ENCODE measurements at regions not wholly inside any gene's neighbourhood (a gene's known extent, or its start where the extent isn't known, plus 50 kb on each side); places are given as distances from the start of the nearest gene placed in this dataset.

GRCh38 chr2:228321015-228321414 is 139.5 kb upstream of the SPHKAP start:
- DNase-seq (ENCODE audit: low spot score), result no peak

GRCh38 chr2:228318218-228318617 is 136.7 kb upstream of the SPHKAP start:
- DNase-seq (ENCODE audit: low spot score), result peak; percentile 17

DNA sequence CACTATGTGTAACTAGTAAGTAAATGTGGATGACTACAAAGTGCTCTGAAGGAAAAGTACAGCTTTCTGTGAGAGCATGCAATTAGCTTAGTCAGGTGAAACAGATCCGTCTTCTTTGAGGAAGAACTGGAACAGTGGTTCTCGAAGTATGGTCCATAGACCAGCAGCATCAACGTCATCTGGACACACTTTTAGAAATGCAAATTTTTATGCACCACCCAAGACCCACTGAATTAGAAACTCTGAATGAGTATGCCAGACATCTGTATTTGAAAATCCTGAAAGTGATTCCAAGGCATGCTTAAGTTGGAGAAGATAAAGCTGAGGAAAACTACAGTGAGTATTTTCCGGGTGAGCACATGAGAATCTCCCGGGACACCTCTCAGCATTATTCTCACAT is 130.7 kb upstream of the SPHKAP start:
- DNase-seq (ENCODE audit: low spot score), result no peak

- DNase-seq (ENCODE audit: low spot score), result no peak
These were observed 122.5 kb upstream of the SPHKAP start for GRCh38 chr2:228303960-228304359.

DNA sequence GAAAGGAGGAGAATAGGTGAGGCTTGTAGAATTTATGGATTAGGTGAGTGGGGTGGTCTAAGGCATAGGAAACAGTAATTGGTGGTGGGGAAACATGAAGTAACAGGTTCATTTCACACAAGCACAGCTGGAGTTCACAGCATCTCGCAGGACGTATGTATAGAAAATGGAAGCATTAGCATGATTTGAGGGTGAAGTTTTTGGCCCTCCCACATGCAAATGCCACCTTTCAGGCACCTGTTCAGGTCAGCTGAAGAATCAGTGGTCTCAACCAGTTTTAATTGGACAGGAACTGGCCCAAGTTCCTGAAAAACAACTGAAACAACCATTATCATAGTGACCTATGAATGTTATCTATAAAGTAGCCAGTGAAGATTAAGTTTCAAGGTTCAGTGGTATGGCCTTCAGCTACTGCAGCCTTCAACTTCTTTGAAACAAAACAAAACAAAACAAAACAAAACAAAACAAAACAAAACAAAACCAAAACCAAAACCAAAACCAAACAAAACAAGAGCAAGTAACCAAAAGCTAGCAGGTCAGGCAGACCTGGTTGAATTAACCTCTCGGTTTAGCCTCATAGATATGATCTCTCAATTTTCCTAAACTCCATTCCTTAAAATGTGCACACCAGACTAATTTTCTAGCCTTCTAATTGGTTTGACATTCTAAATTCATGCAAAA is 102.1 kb upstream of the SPHKAP start:
- DNase-seq (ENCODE audit: low spot score), result no peak

DNA sequence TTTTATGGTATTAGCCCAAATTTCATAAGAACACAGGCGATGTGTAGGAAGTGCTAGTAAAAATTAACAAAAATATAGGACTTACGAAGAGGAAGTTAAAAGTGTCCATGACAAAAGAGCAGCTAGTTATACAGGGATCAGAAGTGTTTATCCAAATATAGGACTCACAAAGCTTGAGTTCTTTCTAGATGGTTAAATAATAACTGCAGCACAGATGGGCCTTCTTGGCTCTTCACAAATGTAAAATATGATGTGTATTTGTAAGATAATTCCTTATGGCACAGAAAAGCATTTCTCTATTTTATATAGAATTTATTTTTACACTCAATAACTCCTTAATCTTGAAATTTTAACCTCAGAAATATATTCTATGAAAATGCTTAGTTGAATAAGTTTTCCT is 100.9 kb upstream of the SPHKAP start:
- DNase-seq (ENCODE audit: low spot score), result no peak

GRCh38 chr2:228273159-228273558 is 91.7 kb upstream of the SPHKAP start:
- no peak for DNase-seq (ENCODE audit: low spot score)

GRCh38 chr2:228269351-228269750 is 87.9 kb upstream of the SPHKAP start:
- no peak for DNase-seq (ENCODE audit: low spot score)

DNA sequence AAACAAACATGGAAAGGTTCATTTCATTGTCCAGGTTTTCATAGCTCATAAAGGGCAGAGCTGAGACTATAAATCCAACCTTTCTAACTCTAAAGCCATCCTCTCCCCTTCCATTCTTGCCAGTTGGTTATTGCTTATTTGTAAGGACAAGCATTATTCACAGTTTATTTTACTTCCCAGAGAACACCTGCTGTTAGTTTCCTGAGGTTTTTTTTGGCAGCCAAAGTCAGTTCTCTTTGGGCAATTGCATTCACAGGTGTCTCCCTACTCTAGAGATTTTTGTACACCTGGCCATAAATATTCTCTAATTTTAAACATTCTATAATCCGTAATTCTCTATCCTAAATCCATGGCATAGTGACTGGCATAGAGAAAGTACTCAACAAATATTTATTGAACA is 87.3 kb upstream of the SPHKAP start:
- DNase-seq (ENCODE audit: low spot score), result no peak

- no peak for DNase-seq (ENCODE audit: low spot score)
These were observed 86.8 kb upstream of the SPHKAP start for GRCh38 chr2:228268301-228268700.

DNA sequence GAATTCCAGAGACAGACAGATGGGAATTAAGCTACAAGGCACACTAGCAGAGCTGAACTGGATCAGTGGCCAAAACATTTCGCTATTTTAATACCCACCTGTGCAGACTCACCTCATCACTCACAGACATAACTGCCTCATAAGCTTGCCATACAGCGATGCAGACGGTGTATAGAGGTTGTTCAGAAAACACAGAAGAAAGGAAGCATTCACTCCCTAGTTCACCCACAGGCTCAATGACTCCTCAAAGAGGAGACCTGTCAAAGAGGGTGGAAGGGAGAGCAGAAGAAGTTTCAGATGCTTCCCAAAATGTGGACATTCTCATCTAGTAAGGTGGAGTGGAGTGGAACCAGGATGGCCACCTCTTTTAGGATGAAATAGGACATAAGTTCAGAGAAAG is 81.7 kb upstream of the SPHKAP start:
- no peak for DNase-seq (ENCODE audit: low spot score)

DNA sequence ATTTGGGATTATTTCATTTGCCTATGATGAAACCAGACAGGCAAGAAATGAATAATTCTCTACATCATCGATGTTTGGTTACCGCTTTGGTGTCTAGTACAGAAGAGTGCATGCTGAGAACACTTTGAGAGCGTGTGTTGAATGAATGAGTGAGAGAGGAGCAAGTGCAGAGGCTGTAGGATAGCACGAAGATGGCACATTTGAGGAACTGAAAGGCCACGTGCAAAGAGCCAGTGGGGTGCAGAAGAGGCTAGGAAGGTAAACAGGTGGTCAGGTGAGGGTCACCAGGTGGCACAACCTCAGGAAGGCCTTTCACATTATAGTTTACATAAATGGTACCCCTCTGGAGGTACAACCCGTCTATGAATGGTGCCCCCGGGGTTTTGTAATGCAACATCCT is 80.1 kb upstream of the SPHKAP start:
- no peak for DNase-seq (ENCODE audit: low spot score)

DNA sequence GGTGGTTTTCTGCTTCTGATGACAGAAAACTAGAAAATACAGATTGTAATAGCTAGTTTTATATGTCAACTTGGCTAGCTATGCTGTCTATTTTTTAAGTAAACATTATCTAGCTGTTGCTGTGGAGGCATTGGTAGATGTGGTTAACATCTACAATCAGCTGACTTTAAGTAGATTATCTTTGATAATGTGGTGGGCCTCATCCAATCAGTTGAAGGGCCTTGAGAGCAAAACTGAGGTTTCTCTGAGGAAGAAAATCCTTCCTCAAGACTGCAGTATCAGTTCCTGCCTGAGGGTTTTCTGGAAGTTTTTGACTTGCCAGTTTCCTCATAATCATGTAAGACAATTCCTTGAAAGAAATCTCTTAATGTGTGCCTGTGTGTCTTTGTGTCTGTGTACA is 75.9 kb upstream of the SPHKAP start:
- no peak for DNase-seq (ENCODE audit: low spot score)

DNA sequence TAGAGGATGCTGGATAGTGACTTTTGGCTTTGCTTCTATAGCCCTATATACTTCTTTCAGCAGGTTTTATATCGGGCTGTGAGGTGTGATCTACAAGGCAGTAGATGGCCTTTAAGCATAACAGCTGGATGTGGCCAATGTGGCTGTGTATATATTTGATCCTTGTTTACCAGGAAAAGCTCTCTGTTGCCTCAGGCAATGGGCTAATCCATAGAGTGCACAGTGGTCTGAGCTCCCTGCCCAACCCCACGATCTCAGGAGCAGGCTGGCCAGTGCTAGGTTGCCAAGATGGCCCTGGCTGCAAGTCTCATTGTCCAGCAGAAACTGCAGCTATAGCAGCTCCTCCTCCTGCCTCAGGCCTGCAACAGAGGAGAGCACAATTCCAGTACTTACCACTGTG is 72.3 kb upstream of the SPHKAP start:
- DNase-seq (ENCODE audit: low spot score), result no peak

DNA sequence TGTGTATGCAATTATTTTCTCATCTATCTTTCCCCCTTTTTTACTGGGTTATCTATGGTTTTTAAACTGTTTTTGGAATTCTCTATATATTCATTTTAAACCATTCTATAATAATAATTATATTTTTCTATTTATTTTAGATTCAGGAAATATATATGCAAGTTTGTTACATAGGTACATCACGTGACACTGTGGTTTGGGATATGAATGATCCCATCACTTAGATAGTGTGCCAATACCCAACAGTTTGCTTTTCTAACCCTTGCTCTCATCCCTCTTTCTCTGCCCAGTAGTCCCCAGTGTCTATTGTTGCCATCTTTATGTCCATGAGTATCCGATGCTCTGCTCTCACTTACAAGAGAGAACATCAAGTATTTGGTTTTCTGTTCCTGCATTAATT is 65.8 kb upstream of the SPHKAP start:
- no peak for DNase-seq (ENCODE audit: low spot score)

GRCh38 chr2:228245601-228246000 is 64.1 kb upstream of the SPHKAP start:
- DNase-seq (ENCODE audit: low spot score), result no peak

GRCh38 chr2:228242591-228242990 is 61.1 kb upstream of the SPHKAP start:
- DNase-seq (ENCODE audit: low spot score), result no peak

- DNase-seq (ENCODE audit: low spot score), result no peak
These were observed 58.5 kb upstream of the SPHKAP start for GRCh38 chr2:228239907-228240561.

DNA sequence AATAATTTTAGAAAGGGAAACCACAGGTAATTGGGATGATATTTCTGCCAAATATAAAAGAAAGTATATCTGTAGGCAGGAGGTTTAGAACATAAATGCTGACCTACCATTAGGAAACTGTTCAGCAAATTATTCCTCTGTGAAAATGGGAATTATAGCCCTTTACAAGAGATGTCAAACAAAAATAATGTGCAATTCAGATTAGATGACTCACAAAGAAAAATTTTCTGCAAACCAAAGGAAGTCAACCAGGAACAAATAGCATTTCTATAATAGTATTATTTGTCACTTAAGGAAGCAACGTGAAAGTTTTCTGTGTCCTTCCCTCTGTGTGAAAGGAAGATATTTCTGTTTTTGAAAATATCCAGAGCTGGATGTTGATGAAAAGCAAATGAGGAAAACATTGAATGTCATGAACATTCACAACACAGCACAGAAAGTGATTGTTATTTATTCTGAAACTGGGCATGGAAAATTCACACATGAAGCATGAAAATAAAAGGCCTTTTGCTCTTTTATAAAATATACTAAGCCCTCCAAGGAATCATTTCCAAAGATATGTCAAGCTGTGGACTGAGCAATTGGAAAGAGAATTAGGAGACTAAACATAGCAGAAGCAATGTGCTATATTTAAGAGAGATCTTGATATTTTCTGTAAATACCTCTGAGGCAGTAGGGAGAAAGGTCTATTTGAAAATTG is 57.9 kb upstream of the SPHKAP start:
- no peak for DNase-seq (ENCODE audit: low spot score)
